Cardiac septum (tissue), 1 donor: ENCODE measurements at regions not wholly inside any gene's neighbourhood (a gene's known extent, or its start where the extent isn't known, plus 50 kb on each side); places are given as distances from the start of the nearest gene placed in this dataset.
A peak's percentile ranks its signal among the peaks of the same experiment; 100 is the strongest.

ENCODE experiments used
- DNase-seq: peaks from one replicate; pipeline ENCODE4 v3.0.0-alpha.2; 2020; ENCODE audit warnings: low spot score
- intact Hi-C: fragments of 100-400 bp; cut with DNase I; formaldehyde crosslinking; loops from one replicate; pipeline ENCODE4 v1.14.0; 2022
- donor health status: DM: no; HTN: no; CAD: no.

GRCh38 chr18:47758000-47758399, 172.5 kb downstream of the SMAD2 start:
- intact Hi-C loops: no loop called here
- no peak for DNase-seq

GRCh38 chr18:47756364-47757016, 174.0 kb downstream of the SMAD2 start:
- intact Hi-C loops: no loop called here
- DNase-seq: no peak

GRCh38 chr18:47755102-47755456, 175.4 kb downstream of the SMAD2 start:
- intact Hi-C loops: no loop called here
- DNase-seq: no peak

- DNase-seq: peak; percentile 76
Measured at GRCh38 chr18:47754311-47755101, 176.0 kb downstream of the SMAD2 start.

GRCh38 chr18:47752796-47753645, 177.4 kb downstream of the SMAD2 start:
- DNase-seq: peak; percentile 44
- intact Hi-C loops: no loop called here

More at GRCh38 chr18:47754311-47755101, 176.0 kb downstream of the SMAD2 start:
- intact Hi-C loops: no loop called here

GRCh38 chr18:47750889-47751423, 179.5 kb downstream of the SMAD2 start:
- intact Hi-C loops: no loop called here
- DNase-seq: peak; percentile 49

GRCh38 chr18:47749600-47749973, 180.9 kb downstream of the SMAD2 start:
- intact Hi-C loops: loop anchor here (2.0 to 5.0 kb wide), 3 partner anchors 535 to 697 kb away; no protein-coding TSS in a partner anchor
- no peak for DNase-seq

GRCh38 chr18:47748847-47749599, 181.4 kb downstream of the SMAD2 start:
- intact Hi-C loops: loop anchor here (2.0 to 5.0 kb wide), 3 partner anchors 534 to 697 kb away; no protein-coding TSS in a partner anchor
- DNase-seq: peak; percentile 88

- peak; percentile 46 for DNase-seq
- intact Hi-C loops: loop anchor here (2.0 to 5.0 kb wide), 3 partner anchors 533 to 696 kb away; no protein-coding TSS in a partner anchor
Measured at GRCh38 chr18:47748093-47748796, 182.2 kb downstream of the SMAD2 start.

GRCh38 chr18:47747260-47747795, 183.1 kb downstream of the SMAD2 start:
- intact Hi-C loops: loop anchor here (5.0 kb wide), 2 partner anchors 645 to 695 kb away; no protein-coding TSS in a partner anchor

GRCh38 chr18:47746615-47747014, 183.8 kb downstream of the SMAD2 start:
- intact Hi-C loops: loop anchor here (5.0 kb wide), 2 partner anchors 644 to 694 kb away; no protein-coding TSS in a partner anchor
- no peak for DNase-seq

More at GRCh38 chr18:47747260-47747795, 183.1 kb downstream of the SMAD2 start:
- no peak for DNase-seq

GRCh38 chr18:47745227-47745626, 185.2 kb downstream of the SMAD2 start:
- intact Hi-C loops: loop anchor here (5.0 kb wide), 2 partner anchors 643 to 693 kb away; no protein-coding TSS in a partner anchor
- DNase-seq: peak; percentile 14

GRCh38 chr18:47737956-47738355, 192.5 kb downstream of the SMAD2 start:
- DNase-seq: peak; percentile 49
- intact Hi-C loops: no loop called here

- intact Hi-C loops: no loop called here
Measured at GRCh38 chr18:47737198-47737830, 193.1 kb downstream of the SMAD2 start.

GRCh38 chr18:47736376-47737140, 193.9 kb downstream of the SMAD2 start:
- intact Hi-C loops: no loop called here
- DNase-seq: peak; percentile 29

More at GRCh38 chr18:47737198-47737830, 193.1 kb downstream of the SMAD2 start:
- DNase-seq: peak; percentile 39

GRCh38 chr18:47735041-47735702, 195.3 kb downstream of the SMAD2 start:
- intact Hi-C loops: no loop called here
- peak; percentile 38 for DNase-seq
